Fibroblast of the aortic adventitia (primary cell): ENCODE measurements at regions not wholly inside any gene's neighbourhood (a gene's known extent, or its start where the extent isn't known, plus 50 kb on each side); places are given as distances from the start of the nearest gene placed in this dataset.

Experiments
- DNase-seq: peaks from one replicate; pipeline ENCODE4 v3.0.0-alpha.2; 2010; ENCODE audit warnings: low read depth
- H3K4me3 ChIP-seq: 2 replicates; pipeline ENCODE4 v1.5.1; 2011; ENCODE audit warnings: low read depth, mild to moderate bottlenecking, control low read depth, low read length, moderate library complexity
- TF ChIP-seq, protein P1 (sequence below): IDR thresholded peaks from 2 replicates; pipeline ENCODE4 v1.5.1; 2011; ENCODE audit warnings: mild to moderate bottlenecking, low read length, control low read depth, inconsistent platforms; ENCODE audit not compliant: insufficient read depth

DNA sequence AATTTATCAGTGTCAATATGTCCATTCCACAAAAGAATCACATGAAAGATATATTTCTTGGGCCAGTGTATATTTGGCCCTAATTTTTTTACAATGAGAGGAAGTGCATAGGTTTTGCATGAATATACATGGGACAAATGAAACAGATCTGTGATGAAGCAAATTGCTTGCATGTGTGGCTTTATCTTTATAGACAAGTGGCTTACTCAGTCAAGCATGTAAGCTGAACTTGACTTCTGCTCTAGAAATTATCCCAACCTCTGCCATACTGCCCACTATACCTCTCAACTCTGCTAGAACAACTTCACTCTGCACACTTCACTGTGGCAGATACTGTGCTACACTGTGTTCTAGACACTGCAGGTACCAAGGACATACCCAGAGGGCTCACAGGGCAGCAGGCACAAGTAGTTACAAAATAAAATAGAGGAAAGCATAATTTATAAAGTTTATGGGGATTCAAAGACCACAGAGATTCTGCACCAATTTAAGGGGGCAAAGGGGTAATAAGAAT, 349.2 kb upstream of the HSF2 start:
- TF ChIP-seq, protein P1, sequence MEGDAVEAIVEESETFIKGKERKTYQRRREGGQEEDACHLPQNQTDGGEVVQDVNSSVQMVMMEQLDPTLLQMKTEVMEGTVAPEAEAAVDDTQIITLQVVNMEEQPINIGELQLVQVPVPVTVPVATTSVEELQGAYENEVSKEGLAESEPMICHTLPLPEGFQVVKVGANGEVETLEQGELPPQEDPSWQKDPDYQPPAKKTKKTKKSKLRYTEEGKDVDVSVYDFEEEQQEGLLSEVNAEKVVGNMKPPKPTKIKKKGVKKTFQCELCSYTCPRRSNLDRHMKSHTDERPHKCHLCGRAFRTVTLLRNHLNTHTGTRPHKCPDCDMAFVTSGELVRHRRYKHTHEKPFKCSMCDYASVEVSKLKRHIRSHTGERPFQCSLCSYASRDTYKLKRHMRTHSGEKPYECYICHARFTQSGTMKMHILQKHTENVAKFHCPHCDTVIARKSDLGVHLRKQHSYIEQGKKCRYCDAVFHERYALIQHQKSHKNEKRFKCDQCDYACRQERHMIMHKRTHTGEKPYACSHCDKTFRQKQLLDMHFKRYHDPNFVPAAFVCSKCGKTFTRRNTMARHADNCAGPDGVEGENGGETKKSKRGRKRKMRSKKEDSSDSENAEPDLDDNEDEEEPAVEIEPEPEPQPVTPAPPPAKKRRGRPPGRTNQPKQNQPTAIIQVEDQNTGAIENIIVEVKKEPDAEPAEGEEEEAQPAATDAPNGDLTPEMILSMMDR: no peak
- no peak for DNase-seq

DNA sequence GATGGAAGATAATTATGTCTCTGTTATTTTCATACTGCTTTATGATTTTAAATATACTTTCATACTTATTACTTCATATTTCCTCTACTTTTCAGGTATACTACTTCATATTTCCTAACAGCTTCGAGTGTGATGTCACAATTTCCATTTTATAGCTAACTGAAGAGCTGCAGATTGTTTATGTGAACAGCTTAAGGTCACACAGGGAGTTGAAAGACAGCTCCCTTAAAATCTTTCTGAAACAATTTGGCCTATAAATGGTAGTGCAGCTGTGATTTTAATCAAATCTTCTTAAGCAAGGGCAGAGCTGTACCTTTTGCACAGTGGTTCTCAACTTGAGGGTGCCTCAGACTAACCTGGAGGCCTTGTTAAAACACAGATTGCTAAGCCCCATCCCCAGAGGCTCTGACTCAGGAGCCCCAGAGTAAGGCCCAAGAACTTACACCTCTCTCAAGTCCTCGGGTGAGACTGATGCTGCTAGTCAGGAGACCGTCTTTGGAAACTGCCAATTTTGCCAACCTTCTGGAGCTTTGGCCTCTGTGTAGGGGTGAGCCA, 347.0 kb upstream of the HSF2 start:
- DNase-seq: no peak
- TF ChIP-seq, protein P1: no peak
- no peak overlapping the region for H3K4me3 ChIP-seq

More for the DNA sequence above, 349.2 kb upstream of the HSF2 start:
- H3K4me3 ChIP-seq: no peak overlapping the region

DNA sequence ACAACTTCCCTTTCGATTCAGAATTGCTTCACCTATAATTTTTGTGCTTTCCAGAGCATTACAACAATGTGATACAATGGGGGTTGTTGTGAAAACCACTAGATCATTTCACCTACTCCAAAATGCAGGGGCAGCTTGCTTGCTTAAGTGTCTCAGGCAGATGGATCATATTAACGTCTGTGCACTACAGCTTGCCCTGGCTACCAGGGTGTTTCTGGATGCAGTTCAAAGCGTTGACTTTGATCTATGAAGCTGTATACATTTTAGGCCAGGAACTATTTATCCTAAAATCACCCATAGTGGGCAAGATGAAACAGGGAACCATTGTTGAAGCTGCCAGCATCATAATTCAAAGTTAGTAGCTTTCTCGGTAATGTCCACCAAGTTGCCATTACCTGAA, 339.5 kb upstream of the HSF2 start:
- no peak overlapping the region for H3K4me3 ChIP-seq
- TF ChIP-seq, protein P1: no peak
- no peak for DNase-seq

DNA sequence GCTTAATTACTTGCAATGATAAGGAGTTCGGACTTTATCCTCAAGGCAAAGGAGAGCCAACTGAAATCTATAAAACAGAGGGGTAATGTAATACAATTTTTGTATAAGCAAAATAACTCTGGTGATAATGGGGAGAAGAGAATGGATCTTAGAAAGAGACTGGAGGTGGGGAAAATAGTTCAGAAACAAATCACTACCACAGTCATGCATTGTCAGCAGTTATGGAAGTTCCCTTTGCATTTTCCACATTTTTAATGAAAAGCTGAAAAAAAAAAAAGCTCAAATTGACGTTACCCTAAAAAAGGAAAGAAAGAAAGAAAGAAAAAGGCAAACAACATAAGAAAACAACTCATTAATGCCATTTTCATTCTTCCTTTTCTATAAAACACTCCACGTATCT, 337.6 kb upstream of the HSF2 start:
- TF ChIP-seq, protein P1: no peak
- H3K4me3 ChIP-seq: no peak overlapping the region

DNA sequence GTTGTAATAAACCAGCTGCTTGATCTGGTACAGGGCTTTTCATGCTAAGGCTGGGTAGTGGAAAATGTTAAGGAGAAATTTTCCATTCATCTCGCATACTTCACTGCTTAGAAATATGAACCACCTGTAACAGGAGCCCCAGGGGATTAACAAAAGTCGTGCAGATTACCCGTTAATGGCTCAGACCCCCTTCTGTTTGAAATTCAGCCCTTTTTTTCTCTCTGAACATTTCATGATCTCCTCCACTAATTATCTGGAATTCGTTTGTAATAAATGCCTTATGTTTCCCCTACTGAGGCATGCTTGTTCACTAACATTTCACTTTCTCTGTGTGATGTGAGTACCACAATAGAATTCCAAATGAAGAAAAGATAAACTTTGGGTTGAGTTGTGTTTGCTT, 336.4 kb upstream of the HSF2 start:
- TF ChIP-seq, protein P1: no peak
- no peak overlapping the region for H3K4me3 ChIP-seq
- no peak for DNase-seq

More for the DNA sequence above, 337.6 kb upstream of the HSF2 start:
- DNase-seq: no peak

DNA sequence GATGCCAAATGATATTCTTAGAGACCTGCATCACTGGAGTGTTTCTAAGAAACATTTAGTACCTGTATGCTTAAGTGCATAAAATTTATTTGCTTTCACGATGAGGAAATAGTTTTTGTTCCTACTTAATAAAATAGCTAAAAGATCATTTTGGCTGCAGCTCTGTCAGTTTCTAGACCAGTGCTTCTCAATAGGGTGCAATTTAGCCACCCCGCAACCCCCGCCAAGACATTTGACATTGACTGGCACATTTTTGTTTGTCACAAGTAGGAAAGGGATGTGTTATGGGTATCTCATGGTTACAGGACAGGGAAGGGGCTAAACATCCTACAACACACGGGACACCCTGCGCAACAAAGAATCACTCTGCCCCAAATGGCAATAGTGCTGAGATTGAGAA, 335.7 kb upstream of the HSF2 start:
- no peak overlapping the region for H3K4me3 ChIP-seq
- no peak for DNase-seq
- TF ChIP-seq, protein P1: no peak

DNA sequence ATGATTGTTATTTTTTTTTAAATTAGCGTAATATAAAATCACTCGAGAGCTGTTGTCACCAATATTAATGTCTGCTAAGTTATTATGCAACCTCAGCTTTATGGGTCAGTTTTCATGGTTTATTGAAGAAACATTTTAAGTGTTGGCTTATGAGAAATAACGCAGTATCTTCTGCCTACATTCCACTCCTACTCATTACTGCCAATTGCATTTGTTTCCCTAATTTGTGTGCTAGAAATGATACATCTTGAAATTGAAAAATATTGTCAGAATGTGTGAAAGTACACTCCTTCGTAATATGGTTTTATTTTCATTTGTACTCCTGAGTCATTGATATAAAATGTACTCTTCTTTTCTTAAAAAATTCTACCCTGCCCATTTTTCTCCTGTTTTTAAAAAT, 333.3 kb upstream of the HSF2 start:
- TF ChIP-seq, protein P1: no peak
- H3K4me3 ChIP-seq: no peak overlapping the region
- no peak for DNase-seq
